Kidney epithelial cell (primary cell): ENCODE measurements at regions not wholly inside any gene's neighbourhood (a gene's known extent, or its start where the extent isn't known, plus 50 kb on each side); places are given as distances from the start of the nearest gene placed in this dataset.
"Not testable (repeated sequence)": the region's sequence is repeated elsewhere in the genome, so short reads cannot be mapped to it uniquely, and the experiment has no call there.

Experiments
- DNase-seq: peaks from one replicate; pipeline ENCODE4 v3.0.0-alpha.2; 2010; ENCODE audit warnings: low read depth
- H3K27me3 ChIP-seq: 2 replicates; pipeline ENCODE4 v1.6.0; 2011; ENCODE audit warnings: low read length; ENCODE audit not compliant: control insufficient read depth, insufficient read depth
- H3K36me3 ChIP-seq: 2 replicates; pipeline ENCODE4 v1.5.1; 2011; ENCODE audit warnings: low read length; ENCODE audit not compliant: control insufficient read depth, insufficient read depth
- H3K4me3 ChIP-seq: 2 replicates; pipeline ENCODE4 v1.5.1; 2011; ENCODE audit warnings: low read depth, mild to moderate bottlenecking, control low read depth, low read length
- CTCF ChIP-seq: IDR thresholded peaks from 2 replicates; pipeline ENCODE4 v1.5.1; 2011; ENCODE audit warnings: mild to moderate bottlenecking, moderate library complexity, low read length, control low read depth, inconsistent platforms; ENCODE audit not compliant: insufficient read depth, poor library complexity, severe bottlenecking

GRCh38 chr3:194262925-194263305 lies 88.2 kb downstream of the CPN2 start:
- Histone ChIP-seq H3K4me3 (no peak overlapping the region), H3K27me3 (no peaks in the 10 kb centered on the region), H3K36me3 (no peaks in the 10 kb centered on the region)
- DNase-seq: no peak
- no peak for TF ChIP-seq CTCF

DNA sequence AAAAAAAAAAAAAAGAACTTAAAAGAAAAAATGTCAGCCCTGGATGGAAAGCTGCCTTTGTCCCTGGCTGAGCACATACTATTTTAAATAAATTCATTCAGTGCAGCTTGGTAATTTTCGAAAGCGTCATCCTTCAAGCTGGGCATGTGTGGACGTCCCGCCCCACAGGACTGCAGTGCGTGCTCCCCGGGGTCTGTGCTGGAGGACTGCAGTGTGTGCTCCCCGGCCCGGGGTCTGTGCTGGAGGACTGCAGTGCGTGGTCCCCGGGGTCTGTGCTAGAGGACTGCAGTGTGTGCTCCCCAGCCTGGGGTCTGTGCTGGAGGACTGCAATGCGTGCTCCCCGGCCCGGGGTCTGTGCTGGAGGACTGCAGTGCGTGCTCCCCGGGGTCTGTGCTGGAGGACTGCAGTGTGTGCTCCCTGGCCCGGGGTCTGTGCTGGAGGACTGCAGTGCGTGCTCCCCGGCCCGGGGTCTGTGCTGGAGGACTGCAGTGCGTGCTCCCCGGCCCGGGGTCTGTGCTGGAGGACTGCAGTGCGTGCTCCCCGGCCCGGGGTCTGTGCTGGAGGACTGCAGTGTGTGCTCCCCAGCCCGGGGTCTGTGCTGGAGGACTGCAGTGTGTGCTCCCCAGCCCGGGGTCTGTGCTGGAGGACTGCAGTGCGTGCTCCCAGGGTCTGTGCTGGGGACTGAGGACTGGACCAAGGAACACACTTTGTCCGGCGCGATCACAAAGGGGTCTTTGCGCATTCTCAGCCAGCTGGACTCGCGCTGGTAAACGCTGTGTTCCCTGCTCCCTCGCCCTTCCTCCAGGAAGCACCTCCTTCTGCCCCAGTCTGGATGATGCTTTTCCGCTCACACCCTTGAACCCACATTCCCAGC lies 86.3 kb downstream of the CPN2 start:
- DNase-seq, H3K36me3 ChIP-seq, H3K27me3 ChIP-seq, H3K4me3 ChIP-seq: not testable (repeated sequence)

DNA sequence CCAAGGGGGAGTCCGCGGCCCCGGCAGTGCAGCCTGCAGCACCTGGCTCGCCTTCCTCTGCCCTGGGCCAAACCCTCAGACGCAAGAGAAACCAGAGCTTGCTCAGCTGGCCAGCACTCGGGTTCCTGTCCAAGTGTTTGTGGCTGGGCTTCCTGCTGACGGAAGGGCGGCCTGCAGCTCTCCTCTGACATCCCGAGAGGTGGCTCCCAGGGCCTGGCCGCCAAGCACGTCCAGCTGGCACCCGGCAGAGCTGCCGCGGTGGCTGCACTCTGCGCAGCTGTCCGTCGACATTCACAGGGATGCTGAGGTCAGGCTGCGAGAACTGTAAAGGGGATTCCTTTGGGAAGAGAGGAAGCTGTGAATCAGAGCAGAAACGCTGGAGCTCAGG lies 85.6 kb downstream of the CPN2 start:
- no peak for DNase-seq

DNA sequence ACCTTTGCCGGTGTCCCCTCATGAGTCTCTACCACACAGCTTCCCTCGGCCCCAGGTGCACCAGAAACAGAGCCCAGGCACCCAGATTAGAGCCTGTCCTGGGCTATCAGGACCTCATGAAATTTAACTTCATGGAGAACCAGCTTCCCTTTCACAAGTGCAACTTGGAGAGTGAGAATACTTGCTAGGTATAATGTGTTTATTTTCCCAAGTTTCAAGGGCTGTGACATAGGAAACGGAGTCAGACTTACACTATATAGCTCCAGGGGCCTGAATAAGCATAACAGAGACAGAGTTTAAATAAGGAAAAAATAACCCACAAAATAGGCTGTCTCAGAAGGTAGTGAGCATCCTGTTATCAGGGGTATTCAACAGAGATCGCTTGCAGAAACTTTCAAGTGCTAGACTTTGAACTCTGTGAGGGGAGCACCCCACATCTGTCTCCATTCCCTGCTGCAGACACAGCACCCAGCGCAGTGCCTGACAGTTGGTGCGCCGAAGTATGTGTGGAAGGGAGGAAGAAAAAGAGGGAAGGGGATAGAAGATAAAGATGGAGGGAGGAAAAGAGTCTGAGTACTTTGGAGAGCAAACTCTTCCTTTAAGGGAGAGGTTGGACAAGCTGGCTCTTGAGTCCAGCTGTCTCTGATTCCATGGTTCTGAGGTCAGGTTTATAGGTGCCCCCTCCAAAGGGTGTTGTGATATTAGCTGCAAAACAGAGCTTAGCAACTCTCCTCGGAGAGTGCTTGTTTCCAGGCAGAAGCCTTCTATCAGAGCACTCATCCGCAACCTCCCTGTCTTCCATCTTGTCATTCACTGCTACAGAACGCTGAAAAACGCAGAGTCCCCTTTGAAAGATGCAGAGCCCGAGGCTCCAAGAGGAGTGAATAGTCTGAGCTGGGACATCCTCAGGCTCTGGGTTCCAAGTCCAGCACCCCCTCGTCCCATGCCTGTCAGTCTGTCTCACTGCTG lies 84.8 kb downstream of the CPN2 start:
- no peak for TF ChIP-seq CTCF

More for the DNA sequence above, 85.6 kb downstream of the CPN2 start:
- no peaks in the 10 kb centered on the region for H3K27me3 ChIP-seq
- no peak for TF ChIP-seq CTCF
- no peak overlapping the region for H3K4me3 ChIP-seq
- no peaks in the 10 kb centered on the region for H3K36me3 ChIP-seq

DNA sequence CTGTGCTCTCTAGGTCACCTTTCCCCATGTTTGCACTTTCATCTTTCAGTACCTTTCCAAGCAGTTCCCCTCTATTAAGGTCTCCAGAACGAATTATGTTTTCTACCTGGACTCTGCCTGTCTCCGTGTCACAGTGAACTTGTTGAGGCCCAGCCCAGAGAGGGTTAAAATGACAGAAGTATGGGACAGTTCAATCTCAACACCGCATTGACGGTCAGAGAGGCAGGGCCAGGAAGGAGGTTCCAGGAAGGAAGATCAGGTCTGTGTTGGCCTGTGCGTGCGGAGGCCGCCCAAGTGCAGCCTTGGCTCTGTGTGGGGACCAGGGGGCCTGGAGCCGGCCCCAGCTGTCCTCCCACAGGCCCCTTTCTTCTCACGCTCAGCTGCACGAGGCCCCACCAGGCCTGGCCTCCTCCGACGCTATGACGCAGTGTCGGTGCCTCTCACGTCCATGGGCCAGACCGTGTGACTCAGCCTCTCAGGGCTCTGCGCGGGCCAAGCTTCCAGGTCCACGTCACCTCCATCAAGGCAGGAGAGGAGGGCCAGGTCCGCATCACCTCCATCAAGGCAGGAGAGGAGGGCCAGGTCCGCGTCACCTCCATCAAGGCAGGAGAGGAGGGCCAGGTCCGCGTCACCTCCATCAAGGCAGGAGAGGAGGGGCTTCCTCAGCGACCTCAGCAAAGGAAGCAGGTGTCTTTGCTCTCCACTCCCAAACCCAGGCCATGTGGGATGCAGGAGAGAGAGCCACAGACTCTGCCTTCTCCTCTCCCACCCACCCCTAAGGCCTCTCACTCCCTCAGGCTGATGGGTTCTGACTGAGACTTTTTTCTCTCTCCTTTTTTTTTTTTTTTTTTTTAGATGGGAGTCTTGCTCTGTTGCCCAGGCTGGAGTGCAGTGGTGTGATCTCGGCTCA lies 83.1 kb downstream of the CPN2 start:
- no peak for TF ChIP-seq CTCF
- H3K36me3 ChIP-seq: no peaks in the 10 kb centered on the region
- H3K4me3 ChIP-seq: no peak overlapping the region
- H3K27me3 ChIP-seq: no peaks in the 10 kb centered on the region
- no peak for DNase-seq

More for the DNA sequence above, 84.8 kb downstream of the CPN2 start:
- Histone ChIP-seq H3K27me3 (no peaks in the 10 kb centered on the region), H3K36me3 (no peaks in the 10 kb centered on the region), H3K4me3 (no peak overlapping the region)
- DNase-seq: no peak
